Panc1 (cell line): ENCODE measurements at regions not wholly inside any gene's neighbourhood (a gene's known extent, or its start where the extent isn't known, plus 50 kb on each side); places are given as distances from the start of the nearest gene placed in this dataset.

Experiments
- ATAC-seq: fragments of 200-7000 bp; cut with Tn5 transposase; 2 replicates; pipeline ENCODE4 v1.9.1; 2020; ENCODE audit warnings: mild to moderate bottlenecking, moderate library complexity
- BruUV-seq: library from RNA; stranded (reverse); fragments of 400-500 nt; replicated peaks from 2 replicates; lab custom pipeline; 2021; lab: Mats Ljungman, UMichigan
- CTCF ChIA-PET: fragments of 300-600 bp; sonication (Branson Sonifier 250); formaldehyde crosslinking; loops from one replicate; lab custom pipeline; 2022; ENCODE audit warnings: antibody characterized with exemption; lab: Charles Lee
- POLR2A ChIA-PET: fragments of 300-600 bp; sonication (Branson Sonifier 250); formaldehyde crosslinking; loops from one replicate; lab custom pipeline; 2022; ENCODE audit warnings: antibody characterized with exemption; lab: Charles Lee
- DNase-seq: peaks from one replicate; pipeline ENCODE4 v3.0.0-alpha.2; 2010; ENCODE audit warnings: low read depth, low spot score
- H3K27ac ChIP-seq: 2 replicates; pipeline ENCODE4 v1.5.1; 2011; ENCODE audit warnings: mild to moderate bottlenecking, low read length, inconsistent platforms
- H3K27me3 ChIP-seq: fragments of 200-500 bp; sonication (Bioruptor generic); 2 replicates; pipeline ENCODE4 v1.6.0; 2014; ENCODE audit warnings: low read length, inconsistent platforms; ENCODE audit not compliant: control insufficient read depth, insufficient read depth
- H3K36me3 ChIP-seq: fragments of 200-500 bp; sonication (Bioruptor generic); 2 replicates; pipeline ENCODE4 v1.5.1; 2014; ENCODE audit warnings: inconsistent platforms, mild to moderate bottlenecking, low read length, moderate library complexity; ENCODE audit not compliant: control insufficient read depth, insufficient read depth
- H3K4me1 ChIP-seq: 2 replicates; pipeline ENCODE4 v1.5.1; 2011; ENCODE audit warnings: inconsistent platforms, mild to moderate bottlenecking, low read length, moderate library complexity; ENCODE audit not compliant: control insufficient read depth, insufficient read depth
- H3K4me3 ChIP-seq, 2 experiments: 2 replicates each; pipeline ENCODE4 v1.5.1; 2011 to 2012; ENCODE audit warnings: low read depth in 2 of 2, low read length in 2 of 2, mild to moderate bottlenecking in 2 of 2, inconsistent platforms in 1 of 2, moderate library complexity in 1 of 2
- H3K9me3 ChIP-seq: fragments of 200-500 bp; sonication (Bioruptor generic); 2 replicates; pipeline ENCODE4 v1.5.1; 2014; ENCODE audit warnings: low read depth, mild to moderate bottlenecking, inconsistent platforms, low read length, moderate library complexity; ENCODE audit not compliant: control insufficient read depth, insufficient read depth
- POLR2AphosphoS5 ChIP-seq: IDR thresholded peaks from 2 replicates; pipeline ENCODE4 v1.6.1; 2012; ENCODE audit warnings: mild to moderate bottlenecking, low read depth, low read length, moderate library complexity
- SIN3A ChIP-seq: IDR thresholded peaks from 2 replicates; pipeline ENCODE4 v1.6.1; 2012; ENCODE audit warnings: low read depth, mild to moderate bottlenecking, low read length, moderate library complexity, borderline replicate concordance; ENCODE audit not compliant: insufficient read depth
- TCF7L2 ChIP-seq: IDR thresholded peaks from 2 replicates; pipeline ENCODE4 v1.6.1; 2011; ENCODE audit warnings: mild to moderate bottlenecking, low read depth, low read length, inconsistent platforms
- in situ Hi-C: cut with HindIII; loops from 2 replicates; pipeline ENCODE4 v1.10.0; 2016; ENCODE audit warnings: low sequenced_read_pairs, low pct_unique_long_range_greater_than_20kb
- intact Hi-C: fragments of 100-400 bp; cut with micrococcal nuclease; formaldehyde crosslinking; loops from one replicate; pipeline ENCODE4 v1.10.0; 2022; ENCODE audit not compliant: unreplicated experiment
- TF ChIP-seq, protein P1 (sequence below), 2 experiments: IDR thresholded peaks; 2 replicates each; pipeline ENCODE4 v1.6.1; 2011 to 2012; ENCODE audit warnings: low read depth in 2 of 2, control low read depth in 1 of 2, low read length in 1 of 2, mild to moderate bottlenecking in 1 of 2, moderate library complexity in 1 of 2; ENCODE audit not compliant: insufficient read depth in 1 of 2
- TF ChIP-seq, protein P2 (sequence below): fragments of 450-650 bp; IDR thresholded peaks from 2 replicates; pipeline ENCODE4 v1.5.1; 2017; ENCODE audit warnings: mild to moderate bottlenecking

DNA sequence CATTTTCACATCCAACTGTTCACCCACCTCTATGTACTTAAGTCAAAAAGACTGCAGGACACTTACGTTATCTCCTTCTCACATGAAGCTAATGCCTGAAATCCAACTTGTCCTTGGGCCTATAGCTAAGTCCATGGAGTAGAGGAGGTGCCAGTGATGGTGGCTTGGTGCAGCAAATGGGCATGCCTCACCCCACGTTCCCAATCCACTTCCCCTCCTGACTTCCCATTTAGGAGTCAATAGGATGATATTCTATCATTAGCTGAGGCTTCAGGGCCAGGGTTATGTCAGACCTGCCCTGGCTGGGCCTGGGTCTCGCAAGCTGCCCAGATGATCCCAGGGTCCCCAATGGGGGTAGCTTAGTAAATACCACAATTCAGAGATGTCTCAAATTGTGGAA, 410.4 kb downstream of the MAFB start:
- intact Hi-C loops, result no loop called here
- POLR2A ChIA-PET, result no interaction called here
- DNase-seq (no peak), ATAC-seq (no peak)
- CTCF ChIA-PET, result no interaction called here
- H3K9me3 ChIP-seq, result no peaks in the 10 kb centered on the region
- in situ Hi-C loops, result no loop called here
- H3K4me1 ChIP-seq, result no peaks in the 10 kb centered on the region
- TF ChIP-seq, protein P1, sequence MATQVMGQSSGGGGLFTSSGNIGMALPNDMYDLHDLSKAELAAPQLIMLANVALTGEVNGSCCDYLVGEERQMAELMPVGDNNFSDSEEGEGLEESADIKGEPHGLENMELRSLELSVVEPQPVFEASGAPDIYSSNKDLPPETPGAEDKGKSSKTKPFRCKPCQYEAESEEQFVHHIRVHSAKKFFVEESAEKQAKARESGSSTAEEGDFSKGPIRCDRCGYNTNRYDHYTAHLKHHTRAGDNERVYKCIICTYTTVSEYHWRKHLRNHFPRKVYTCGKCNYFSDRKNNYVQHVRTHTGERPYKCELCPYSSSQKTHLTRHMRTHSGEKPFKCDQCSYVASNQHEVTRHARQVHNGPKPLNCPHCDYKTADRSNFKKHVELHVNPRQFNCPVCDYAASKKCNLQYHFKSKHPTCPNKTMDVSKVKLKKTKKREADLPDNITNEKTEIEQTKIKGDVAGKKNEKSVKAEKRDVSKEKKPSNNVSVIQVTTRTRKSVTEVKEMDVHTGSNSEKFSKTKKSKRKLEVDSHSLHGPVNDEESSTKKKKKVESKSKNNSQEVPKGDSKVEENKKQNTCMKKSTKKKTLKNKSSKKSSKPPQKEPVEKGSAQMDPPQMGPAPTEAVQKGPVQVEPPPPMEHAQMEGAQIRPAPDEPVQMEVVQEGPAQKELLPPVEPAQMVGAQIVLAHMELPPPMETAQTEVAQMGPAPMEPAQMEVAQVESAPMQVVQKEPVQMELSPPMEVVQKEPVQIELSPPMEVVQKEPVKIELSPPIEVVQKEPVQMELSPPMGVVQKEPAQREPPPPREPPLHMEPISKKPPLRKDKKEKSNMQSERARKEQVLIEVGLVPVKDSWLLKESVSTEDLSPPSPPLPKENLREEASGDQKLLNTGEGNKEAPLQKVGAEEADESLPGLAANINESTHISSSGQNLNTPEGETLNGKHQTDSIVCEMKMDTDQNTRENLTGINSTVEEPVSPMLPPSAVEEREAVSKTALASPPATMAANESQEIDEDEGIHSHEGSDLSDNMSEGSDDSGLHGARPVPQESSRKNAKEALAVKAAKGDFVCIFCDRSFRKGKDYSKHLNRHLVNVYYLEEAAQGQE (IDR thresholded peaks at IDR 0.05; ENCODE audit: insufficient read depth in 1 of 2, low read depth in 2 of 2, low read length in 1 of 2), result no peak
- TF ChIP-seq TCF7L2, result no peak
- TF ChIP-seq, protein P2, sequence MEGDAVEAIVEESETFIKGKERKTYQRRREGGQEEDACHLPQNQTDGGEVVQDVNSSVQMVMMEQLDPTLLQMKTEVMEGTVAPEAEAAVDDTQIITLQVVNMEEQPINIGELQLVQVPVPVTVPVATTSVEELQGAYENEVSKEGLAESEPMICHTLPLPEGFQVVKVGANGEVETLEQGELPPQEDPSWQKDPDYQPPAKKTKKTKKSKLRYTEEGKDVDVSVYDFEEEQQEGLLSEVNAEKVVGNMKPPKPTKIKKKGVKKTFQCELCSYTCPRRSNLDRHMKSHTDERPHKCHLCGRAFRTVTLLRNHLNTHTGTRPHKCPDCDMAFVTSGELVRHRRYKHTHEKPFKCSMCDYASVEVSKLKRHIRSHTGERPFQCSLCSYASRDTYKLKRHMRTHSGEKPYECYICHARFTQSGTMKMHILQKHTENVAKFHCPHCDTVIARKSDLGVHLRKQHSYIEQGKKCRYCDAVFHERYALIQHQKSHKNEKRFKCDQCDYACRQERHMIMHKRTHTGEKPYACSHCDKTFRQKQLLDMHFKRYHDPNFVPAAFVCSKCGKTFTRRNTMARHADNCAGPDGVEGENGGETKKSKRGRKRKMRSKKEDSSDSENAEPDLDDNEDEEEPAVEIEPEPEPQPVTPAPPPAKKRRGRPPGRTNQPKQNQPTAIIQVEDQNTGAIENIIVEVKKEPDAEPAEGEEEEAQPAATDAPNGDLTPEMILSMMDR, result no peak
- no peak for TF ChIP-seq POLR2AphosphoS5
- TF ChIP-seq SIN3A, result no peak
- no peak overlapping the region for H3K27ac ChIP-seq
- H3K27me3 ChIP-seq, result no peaks in the 10 kb centered on the region
- H3K4me3 ChIP-seq, result no peak overlapping the region
- BruUV-seq, result no TSS peak
- no peaks in the 10 kb centered on the region for H3K36me3 ChIP-seq

DNA sequence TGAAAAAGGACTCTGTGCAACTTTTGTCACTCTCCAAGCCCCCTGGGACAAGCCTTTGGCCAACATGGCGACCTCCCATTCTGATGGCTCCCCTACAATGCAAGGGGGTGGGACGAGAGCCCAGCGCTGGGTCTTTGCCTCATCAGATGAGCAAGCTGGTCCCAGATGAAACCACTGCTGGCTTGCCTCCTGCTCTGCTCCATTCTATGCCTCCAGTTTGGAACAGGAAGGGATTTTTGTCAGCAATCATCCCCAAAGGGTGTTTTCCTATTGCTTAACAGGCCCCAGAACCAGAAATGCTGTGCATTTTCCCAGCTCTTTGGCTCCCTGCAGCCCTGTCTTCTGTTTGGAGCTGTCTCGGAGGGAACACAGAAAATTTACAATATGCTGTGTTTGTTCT, 412.7 kb downstream of the MAFB start:
- H3K27ac ChIP-seq, result no peak overlapping the region
- in situ Hi-C loops (no loop called here), intact Hi-C loops (no loop called here)
- ATAC-seq (no peak), DNase-seq (no peak)
- no TSS peak for BruUV-seq
- TF ChIP-seq, protein P1 (IDR thresholded peaks at IDR 0.05; ENCODE audit: insufficient read depth in 1 of 2, low read depth in 2 of 2, low read length in 1 of 2), result no peak
- TF ChIP-seq SIN3A (no peak), TCF7L2 (no peak), POLR2AphosphoS5 (no peak)
- TF ChIP-seq, protein P2, result no peak
- H3K36me3 ChIP-seq, result no peaks in the 10 kb centered on the region
- ChIA-PET POLR2A (no interaction called here), CTCF (no interaction called here)
- H3K4me3 ChIP-seq, result no peak overlapping the region
- H3K4me1 ChIP-seq, result no peaks in the 10 kb centered on the region
- no peaks in the 10 kb centered on the region for H3K9me3 ChIP-seq
- H3K27me3 ChIP-seq, result no peaks in the 10 kb centered on the region
